GM21515 (cell line): ENCODE measurements at regions not wholly inside any gene's neighbourhood (a gene's known extent, or its start where the extent isn't known, plus 50 kb on each side); places are given as distances from the start of the nearest gene placed in this dataset.

Experiments used
- ATAC-seq: cut with Tn5 transposase; IDR thresholded peaks from one replicate; pipeline ENCODE4 v1.9.1; 2021; ENCODE audit not compliant: unreplicated experiment

GRCh38 chr15:97141871-97142270, 811.4 kb downstream of the NR2F2 start:
- ATAC-seq, result no peak

- no peak for ATAC-seq
These were observed 813.3 kb downstream of the NR2F2 start for GRCh38 chr15:97143592-97144376.

GRCh38 chr15:97144377-97144711, 813.8 kb downstream of the NR2F2 start:
- ATAC-seq, result no peak

DNA sequence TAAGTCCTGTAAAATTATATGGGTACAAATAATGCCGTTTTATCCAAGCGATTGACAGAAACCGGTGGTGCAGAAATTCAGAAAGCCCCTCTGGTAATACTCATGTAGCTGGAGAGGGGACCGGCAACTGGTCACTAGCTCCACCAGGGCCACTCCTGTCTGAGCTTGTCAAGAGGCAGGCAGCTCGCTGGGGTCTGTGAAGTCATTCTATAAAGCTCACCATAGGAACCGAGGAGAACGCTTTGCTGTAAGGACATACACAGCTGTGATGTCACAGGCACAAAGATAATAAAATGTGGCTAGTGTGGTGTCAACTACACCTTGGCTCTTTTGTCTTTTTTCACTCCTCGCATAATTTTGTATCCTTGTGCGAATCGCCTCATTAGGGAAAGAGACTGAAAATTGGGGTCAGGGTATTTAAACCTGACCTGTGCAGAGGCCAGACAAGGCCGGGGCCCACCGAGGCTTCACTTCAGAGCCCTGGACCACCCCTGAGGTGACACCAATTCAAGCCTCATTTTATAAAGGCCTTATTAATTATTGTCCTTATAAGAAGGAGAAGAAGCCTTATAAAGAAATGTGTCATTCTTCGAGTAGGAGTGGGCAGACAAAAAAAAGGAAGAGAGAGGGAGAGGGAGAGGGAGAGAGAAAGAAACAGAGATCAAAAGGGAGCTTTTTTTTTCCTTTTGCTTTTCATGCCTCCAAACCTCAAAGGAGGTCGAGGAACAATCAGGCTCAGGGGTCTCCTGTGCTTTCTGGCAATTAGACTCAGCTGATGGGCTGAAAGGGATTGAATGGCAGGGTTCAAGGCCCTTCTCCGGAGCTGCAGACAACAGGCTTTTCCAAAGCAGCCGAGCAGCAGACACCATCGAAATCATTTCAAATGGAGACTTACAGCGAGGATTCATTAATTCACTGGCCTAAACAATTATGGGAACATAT, 813.3 kb upstream of the ARRDC4 start:
- ATAC-seq, result no peak

DNA sequence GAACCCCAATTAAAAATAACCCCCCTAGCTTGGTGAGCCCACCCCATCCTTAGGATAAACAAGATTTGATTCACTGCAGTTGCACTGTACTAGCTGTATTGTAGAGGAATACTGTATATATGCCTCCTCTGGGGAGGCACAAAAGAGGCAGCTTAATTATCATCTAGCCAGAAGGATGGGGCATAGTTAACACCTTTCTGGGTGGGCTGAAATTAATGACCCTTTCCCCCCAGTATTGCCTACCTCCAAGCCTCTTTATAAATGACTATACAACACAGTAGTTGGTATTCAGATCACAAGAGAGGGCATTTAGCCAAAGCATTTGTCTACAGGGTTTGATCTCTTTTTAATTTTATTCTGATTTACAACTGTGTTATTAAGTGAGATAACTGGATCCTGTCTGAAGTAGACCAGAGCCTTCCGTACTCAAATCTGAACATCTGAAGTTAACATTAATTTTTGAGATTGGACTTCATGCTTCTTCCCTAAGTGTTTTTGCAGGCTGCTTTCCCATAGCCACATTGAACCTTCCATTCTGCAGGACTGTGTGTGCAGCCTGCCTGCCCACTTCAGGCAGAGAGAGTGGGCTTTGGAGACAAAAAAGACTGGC, 807.0 kb upstream of the ARRDC4 start:
- no peak for ATAC-seq

DNA sequence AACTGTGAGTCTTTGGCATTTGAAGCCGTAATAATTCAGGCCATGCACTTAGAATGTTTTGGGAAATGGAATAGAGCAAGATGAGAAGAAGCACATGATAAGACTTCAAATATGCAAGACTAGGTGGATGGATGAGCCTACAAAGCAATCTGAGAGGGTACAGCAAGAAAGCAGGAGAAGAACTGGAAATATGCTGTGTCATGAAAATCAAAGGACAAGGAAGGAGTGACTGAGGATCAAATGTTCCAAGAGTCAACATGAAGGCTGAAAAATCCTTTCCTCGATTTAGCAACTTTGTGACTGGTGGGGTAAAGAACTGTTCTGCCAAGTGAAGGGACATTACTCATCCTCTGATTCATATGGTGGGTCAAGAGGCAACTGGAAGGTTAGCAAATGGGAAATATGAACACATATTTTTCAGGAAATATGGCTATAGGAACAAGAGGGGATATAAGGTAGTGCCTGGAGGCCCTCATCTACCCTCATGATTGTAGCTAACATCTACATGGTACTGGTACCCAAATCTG, 803.7 kb upstream of the ARRDC4 start:
- ATAC-seq, result no peak

DNA sequence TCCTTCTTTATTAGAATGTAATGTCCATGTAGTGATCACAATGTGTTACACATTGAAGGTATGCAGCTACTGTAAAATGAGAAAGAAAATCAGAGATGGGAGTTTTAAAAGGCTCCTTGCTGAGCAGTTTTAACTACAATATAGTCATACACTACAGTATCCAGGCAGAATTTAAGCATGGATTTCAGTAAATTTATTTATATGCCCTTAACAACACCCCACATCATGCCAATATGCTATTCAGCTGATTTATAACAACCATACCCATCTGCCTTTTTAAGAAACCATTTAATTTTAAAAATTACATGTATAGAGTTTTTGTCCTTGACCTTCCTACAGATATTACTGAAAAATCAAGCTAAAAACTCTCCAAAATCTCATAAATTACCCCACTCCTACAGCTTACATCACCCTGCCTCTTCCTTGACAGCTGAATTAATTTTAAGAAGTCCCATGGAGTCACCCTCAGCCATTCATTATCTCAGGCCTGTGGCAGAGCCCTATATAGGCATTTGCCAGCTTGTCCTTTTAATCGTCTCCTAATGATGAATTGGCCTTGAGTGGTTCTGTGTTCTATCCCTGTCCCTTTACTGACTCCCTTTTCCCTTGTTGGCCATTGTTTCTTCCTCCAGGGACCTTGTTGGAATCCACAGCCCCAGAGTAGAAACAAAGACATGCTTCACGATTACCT, 797.6 kb upstream of the ARRDC4 start:
- no peak for ATAC-seq

GRCh38 chr15:97165205-97165604, 795.3 kb upstream of the ARRDC4 start:
- no peak for ATAC-seq

- no peak for ATAC-seq
These were observed 791.6 kb upstream of the ARRDC4 start for GRCh38 chr15:97168704-97169475.

- ATAC-seq, result no peak
These were observed 788.9 kb upstream of the ARRDC4 start for GRCh38 chr15:97171556-97171955.

- ATAC-seq, result no peak
These were observed 785.5 kb upstream of the ARRDC4 start for GRCh38 chr15:97174886-97175540.

- no peak for ATAC-seq
These were observed 783.3 kb upstream of the ARRDC4 start for GRCh38 chr15:97177151-97177577.

DNA sequence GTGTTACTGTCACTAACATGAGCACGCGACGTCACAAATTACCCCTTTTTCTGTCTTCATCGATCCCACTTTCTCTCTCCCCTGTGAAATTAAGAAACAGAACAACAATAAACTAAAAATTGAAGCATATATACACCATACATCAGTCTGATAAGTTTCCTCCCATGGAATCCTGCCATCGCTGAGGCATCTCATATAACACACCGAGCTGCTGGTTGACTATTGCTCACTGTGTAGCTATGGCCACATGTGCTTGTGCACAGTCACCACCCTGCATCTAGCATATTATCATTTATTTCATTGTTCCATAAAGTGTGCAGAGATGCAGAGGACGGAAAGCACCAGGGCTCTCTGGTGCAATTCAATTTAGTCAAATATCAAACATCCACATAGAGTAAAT, 777.9 kb upstream of the ARRDC4 start:
- no peak for ATAC-seq

DNA sequence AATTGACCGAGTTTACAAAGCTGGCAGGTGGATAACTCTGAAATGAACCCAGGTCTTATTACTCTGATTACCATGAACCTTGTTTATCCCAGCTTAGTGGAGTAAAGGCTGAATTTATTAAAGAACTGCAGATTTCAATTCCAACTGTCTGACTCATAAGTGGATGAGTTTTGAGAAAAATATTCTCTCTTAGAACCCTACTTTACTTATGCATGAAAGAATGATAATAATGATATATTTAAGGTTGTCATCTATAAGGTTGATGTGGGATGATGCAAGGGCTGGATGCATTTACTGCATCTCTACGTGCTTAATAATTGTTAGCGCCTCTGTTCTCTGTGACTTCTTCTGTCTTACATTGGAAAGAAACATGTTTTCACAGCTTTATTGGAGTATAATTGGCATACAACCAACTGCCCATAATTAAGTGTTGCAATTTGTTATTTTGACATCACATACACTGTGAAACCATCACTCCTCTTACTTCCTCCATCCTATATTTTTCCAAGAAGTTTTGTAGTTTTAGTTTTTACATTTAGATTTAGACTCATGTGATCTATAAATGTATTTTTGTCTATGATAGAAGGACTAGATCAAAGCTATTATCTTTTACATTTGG, 771.2 kb upstream of the ARRDC4 start:
- ATAC-seq, result no peak

DNA sequence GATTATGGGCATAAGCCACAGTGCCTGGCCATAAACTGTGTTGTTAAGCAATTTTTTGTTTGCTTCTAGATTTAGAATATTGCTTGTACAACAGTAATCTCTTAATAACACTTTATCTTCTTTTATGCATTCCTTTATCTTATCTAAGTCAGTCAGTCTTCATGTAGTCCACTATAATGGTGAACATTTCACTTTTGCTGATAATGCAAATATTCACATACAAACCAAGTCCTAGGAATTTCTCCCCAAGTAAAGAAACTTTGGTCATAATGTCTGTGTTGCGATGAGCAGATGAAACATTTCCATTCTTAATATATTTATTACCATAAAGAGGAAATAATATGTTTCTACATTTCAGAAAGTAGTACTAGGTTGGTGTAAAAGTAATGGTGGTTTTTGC, 765.8 kb upstream of the ARRDC4 start:
- no peak for ATAC-seq

- ATAC-seq, result no peak
These were observed 764.2 kb upstream of the ARRDC4 start for GRCh38 chr15:97196048-97197014.

DNA sequence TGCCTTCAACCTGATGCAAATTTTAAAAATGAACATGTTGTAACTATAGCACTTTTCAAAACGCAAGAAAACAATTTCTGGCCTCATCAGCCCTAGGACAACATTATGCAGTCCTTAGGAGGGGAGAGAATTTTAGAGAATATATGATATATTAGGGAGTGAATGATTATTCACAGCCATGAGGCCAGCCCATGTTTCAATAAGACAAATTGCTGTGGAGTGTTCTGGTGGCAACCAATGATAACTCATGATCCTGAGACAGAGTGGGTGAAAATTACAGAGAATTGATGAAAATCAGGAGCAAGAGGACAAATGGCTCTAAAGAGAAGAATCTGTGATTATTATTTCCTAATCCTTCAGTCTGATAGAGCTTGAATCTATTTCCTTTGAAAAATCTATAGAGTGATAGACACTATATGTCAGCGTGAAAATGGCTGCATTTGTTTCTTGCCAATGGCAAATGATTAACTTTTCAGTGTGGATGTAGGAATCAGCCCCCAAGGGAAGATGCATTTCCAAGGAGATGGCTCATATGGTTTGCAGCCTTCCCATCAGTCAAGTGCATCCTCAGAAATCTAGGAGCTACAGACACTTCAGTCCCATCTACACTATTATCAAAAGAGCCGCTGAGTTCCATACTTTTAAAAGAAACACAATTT, 761.0 kb upstream of the ARRDC4 start:
- ATAC-seq, result no peak

GRCh38 chr15:97200161-97200560, 760.3 kb upstream of the ARRDC4 start:
- no peak for ATAC-seq
